GM10248 (cell line): ENCODE measurements at regions not wholly inside any gene's neighbourhood (a gene's known extent, or its start where the extent isn't known, plus 50 kb on each side); places are given as distances from the start of the nearest gene placed in this dataset.

Source experiments
- CTCF ChIA-PET: fragments of 300-600 bp; sonication (Branson Sonifier 250); formaldehyde crosslinking; extraction: SDS; loops from one replicate; lab custom pipeline; 2021; ENCODE audit warnings: antibody characterized with exemption; lab: Yijun Ruan, JAX
- POLR2A ChIA-PET: fragments of 350-650 bp; sonication (Branson Sonifier 250); formaldehyde crosslinking; extraction: SDS; loops from one replicate; lab custom pipeline; 2020; ENCODE audit warnings: antibody characterized with exemption; lab: Yijun Ruan, JAX
- DNase-seq: peaks from one replicate; pipeline ENCODE4 v3.0.0; 2012; ENCODE audit errors: extremely low spot score
- CTCF ChIP-seq: IDR thresholded peaks from 2 replicates; pipeline ENCODE4 v1.5.1; 2012; ENCODE audit warnings: mild to moderate bottlenecking, low read depth; ENCODE audit errors: extremely low read depth, missing control alignments, control extremely low read depth

GRCh38 chr10:43943818-43944360, 295.2 kb upstream of the ZNF32 start:
- ChIA-PET CTCF (interaction anchor here (1.4 kb wide), 1 partner anchor 22 kb away, joined by 3 read pairs; no protein-coding TSS in a partner anchor), POLR2A (no interaction called here)
- TF ChIP-seq CTCF: no peak
- no peak for DNase-seq

- TF ChIP-seq CTCF: no peak
- no peak for DNase-seq
- POLR2A ChIA-PET: no interaction called here
- CTCF ChIA-PET: interaction anchor here (1.4 to 1.8 kb wide), 2 partner anchors 22 to 38 kb away, joined by 3 to 4 read pairs; no protein-coding TSS in a partner anchor
These were observed 294.6 kb upstream of the ZNF32 start for GRCh38 chr10:43943119-43943817.

GRCh38 chr10:43942096-43942850, 293.6 kb upstream of the ZNF32 start:
- ChIA-PET POLR2A (no interaction called here), CTCF (interaction anchor here (1.2 to 1.8 kb wide), 3 partner anchors 21 to 88 kb away, joined by 3 to 4 read pairs (median 3); no protein-coding TSS in a partner anchor)
- no peak for TF ChIP-seq CTCF
- no peak for DNase-seq

- no peak for TF ChIP-seq CTCF
- no peak for DNase-seq
- ChIA-PET POLR2A (no interaction called here), CTCF (interaction anchor here (0.9 to 1.8 kb wide), 4 partner anchors 11 to 89 kb away, joined by 3 to 4 read pairs (median 3); no protein-coding TSS in a partner anchor)
These were observed 292.5 kb upstream of the ZNF32 start for GRCh38 chr10:43940898-43941837.

GRCh38 chr10:43939939-43940820, 291.5 kb upstream of the ZNF32 start:
- no peak for DNase-seq
- no peak for TF ChIP-seq CTCF
- ChIA-PET CTCF (interaction anchor here (0.9 to 1.2 kb wide), 2 partner anchors 10 to 42 kb away, joined by 3 read pairs; no protein-coding TSS in a partner anchor), POLR2A (no interaction called here)
